NCI-H146 treated with DMSO at 0.1 percent for 48 hours (cell line): ENCODE measurements at regions not wholly inside any gene's neighbourhood (a gene's known extent, or its start where the extent isn't known, plus 50 kb on each side); places are given as distances from the start of the nearest gene placed in this dataset.

Source experiments
- DNase-seq: peaks from one replicate; lab custom pipeline; 2025; ENCODE audit not compliant: unreplicated experiment; lab: John Stamatoyannopoulos, UW

DNA sequence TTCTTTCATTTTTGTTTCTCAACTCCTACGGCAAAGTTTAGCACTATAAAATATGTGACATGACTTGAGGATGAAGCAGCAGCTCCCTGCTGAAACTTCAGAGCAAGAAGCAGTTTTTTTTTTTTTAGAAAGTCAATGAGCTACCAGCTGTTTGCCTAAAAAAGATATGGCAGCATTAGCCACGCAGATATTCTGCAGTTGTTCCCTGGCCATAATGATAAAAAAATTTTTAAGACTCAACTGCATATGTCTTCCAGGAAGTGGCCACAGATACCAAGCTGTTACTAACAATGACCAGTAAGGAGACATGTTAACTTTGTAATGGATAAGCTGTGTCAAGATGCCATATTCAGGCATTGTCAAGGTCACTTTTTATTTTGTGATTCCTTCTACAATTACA lies 319.6 kb upstream of the CDH11 start:
- DNase-seq = no peak

DNA sequence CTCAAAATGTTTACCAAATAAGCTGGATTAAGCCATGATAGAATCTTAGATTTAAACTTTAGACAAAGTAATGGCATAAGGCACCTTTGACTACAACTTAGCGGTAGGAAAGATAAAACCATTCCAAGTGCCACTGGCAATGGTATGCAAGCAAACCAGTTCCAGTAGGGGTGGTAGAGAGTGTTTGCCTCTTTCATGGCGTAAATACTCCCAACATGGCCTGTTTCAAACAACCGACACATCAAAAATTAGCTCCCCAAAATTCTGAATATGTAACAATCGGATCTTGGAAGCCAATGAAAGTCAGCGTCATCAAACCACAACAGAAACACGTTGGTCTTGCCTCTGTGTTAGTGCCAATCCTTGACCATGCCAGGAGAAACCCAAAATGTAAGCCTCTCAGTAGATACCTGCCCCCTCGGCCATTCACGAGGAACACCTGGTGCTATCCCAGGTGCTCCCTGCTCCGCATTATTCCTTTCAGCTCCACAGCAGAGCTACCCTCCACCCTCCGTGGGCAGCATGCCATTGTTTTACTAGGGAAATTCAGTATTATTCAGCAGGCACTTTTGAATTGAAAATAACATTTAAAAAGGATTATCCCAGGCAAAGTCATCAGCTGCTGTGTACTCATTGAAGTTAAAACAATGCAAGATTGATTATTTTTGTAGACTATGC lies 307.8 kb upstream of the CDH11 start:
- DNase-seq = no peak

DNA sequence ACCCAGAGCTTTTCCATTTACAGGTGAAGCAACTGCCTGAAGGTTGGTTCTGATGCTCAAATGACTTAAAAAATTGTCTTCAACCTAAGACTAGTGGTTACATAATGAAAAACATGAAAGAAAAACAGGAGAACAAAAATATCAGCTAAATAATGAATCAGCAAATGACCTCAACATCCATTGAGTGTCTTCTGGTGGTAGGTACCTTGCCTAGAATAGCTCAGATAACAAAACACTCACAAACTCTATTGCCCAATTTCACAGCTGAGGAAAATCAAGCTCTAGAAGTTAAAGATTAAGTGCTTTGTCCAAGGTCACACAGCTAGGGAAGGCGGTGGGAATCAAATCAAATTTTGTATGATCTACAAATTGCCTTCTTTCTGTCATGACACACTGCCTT lies 304.6 kb upstream of the CDH11 start:
- DNase-seq = no peak

DNA sequence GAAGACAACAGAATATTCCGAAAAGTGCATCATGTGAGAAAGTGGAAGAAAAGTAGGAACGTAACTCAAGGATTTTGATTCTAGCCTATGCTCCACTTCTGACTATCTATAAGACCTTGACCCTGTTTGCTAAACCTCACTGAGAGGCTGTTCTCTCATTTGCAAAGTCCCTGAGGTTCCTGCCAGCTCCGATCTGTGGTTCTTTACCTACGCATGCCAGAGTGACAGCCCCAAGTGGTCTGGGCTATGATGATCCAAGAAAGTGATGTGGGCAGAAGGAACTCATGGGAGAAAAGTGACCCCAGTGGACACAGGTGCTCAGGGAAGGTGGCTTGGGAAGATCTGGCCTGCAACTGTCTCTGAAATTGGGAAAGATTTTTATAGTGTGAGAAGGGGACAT lies 301.1 kb upstream of the CDH11 start:
- no peak for DNase-seq

DNA sequence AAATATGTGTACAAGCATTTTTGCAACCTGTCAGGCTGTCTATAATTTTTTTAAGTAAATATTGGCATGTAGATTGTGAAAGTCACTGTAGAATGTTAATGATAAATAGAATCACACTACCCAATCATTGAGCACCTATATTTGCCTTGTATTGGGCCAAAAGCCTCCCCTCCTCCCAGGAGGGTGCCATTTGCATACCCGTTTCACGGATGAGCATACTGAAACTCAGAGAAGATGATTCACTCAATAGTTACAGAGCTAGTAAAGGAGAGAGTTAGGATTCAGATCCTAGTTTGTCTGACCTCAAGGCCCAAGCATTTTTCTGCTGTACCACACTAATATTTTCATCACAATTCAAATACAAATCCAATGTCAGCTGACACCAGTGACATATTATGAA lies 299.7 kb upstream of the CDH11 start:
- DNase-seq = no peak

DNA sequence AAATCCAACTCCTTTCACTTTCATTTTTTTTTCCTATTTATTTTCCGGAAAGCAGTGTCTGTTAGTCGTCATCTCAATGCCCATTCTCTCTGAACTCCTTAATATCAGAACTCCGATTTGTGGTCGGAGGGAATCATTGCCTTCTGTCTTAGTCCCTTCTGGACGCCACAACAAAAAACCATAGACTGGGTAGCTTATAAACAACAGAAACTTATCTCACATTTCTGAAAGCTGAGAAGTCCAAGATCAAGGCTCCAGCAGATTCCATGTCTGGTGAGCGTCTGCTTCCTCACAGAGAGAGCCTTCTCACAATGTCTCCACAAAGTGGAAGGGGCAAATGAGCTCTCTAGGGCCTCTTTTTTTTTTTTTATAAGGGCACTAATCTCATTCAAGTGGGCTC lies 296.6 kb upstream of the CDH11 start:
- DNase-seq = no peak

DNA sequence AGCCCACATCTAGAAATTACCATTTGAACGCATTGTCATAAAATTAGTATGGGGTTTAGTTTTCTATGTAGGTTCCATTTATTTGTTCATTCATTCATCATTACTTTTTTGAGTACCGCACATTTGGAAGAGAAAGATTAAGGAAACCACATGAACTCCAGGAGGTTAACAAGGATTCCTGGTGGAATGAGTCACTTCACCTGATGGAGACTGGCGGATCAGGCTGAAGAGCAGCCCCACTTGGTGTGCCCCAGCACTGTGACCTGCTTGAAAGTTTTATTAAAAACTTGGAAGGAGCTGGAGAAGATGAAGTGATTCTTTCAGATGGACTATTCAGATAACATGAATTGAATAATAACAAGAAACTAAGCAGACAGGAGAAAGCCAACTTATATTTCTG lies 293.6 kb upstream of the CDH11 start:
- no peak for DNase-seq

DNA sequence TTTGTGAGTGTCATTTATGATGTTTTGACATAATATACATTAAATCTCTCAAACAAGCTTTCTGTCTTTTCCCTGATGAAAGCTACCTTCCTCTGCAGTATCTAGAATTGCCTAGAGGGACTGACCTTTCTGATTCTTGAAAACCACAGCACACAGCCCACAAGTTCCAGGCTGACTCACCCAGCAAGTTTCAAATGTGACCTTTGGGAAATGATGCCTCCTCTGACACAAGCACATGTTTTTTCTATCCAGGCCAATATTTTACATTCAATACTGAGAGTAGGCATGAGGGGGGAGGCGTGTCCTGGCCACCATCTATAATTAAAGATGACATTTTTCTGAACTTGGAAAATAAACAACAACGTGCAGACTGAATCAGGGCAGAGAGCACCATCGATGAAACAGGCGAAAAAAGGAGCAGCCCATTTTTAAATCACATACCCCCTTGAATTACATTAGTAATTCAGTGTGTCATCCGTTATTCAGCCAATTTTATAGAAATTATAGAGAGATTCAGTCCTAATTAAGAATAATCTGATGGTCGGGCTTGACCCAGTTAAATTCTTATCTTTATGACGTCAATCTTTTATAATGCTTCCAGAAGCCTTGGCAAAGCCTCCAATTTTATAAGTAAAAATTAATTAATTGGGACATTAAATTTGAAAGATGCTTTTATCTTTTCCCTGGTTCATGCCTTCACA lies 292.6 kb upstream of the CDH11 start:
- no peak for DNase-seq

DNA sequence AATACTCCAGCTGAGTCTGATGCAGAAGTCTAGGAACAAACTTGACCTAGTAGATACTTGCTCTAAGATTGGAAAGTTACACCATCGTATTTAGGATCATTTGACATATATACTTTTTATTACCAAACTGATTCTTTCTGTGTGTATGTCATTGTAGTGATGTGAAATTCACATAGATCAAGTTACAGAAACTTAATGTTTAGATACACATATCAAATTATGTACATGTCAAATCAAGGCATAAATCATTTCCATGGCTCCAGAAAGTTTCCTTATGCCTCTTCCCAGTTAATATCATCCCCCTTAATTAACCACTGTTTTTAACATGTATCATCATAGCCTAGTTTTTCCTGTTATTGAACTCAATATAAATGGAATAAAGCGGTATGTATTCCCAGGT lies 292.0 kb upstream of the CDH11 start:
- no peak for DNase-seq

DNA sequence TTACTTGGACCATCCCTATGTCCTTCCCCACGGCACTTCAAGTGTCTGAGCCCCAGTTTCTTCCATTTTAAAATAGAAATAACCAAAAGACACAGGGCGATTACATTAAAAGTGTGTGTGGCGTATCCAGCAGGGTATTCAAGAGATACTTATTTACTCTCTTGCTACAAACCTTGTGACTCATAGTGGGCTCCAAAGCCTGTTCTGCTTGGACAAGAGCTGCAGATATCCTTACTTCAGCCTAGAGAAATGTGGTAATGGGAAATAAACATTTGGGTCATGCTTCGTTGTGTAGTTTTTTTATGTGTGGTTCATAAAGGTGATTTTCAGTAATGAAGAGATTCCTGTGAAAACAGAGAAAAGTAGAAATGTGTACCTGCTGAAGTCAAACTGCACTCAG lies 288.9 kb upstream of the CDH11 start:
- DNase-seq = no peak

DNA sequence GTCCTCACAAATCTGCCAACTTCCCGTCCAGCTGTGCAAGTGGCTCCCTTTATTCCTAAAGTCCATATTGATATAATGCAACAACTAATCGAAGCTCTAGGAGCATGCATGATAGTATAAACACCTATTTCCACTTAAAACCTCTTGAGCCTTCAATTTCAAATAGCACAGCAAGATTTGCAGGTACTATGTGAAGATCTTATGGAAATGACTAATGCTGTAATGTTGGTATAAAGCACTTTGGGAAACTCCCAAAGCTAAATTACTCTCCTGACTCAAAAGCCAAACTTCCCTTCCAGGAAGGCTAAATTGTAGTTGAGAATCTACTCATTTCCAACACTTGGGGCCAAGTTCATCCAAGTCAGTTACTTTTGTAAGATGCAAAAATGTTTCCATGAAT lies 287.6 kb upstream of the CDH11 start:
- no peak for DNase-seq

DNA sequence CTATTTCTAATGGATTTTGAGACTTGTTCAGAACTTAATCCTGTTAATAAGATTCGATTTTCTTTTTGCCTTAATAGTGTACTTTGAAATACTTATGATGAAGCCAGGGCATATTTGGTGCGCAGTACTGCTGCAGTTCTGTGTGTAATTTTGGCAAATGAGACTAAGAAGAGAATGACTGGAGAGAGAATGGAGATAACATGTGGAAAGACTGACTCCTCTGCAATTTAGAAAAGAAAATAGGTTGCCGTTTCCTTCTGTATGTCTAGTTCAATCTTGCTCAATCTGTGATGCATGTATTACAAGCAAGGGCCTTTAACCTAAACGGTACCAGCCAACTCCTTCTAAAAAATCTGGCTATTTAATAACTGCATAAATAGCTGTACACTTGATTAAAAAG lies 285.1 kb upstream of the CDH11 start:
- DNase-seq = no peak

DNA sequence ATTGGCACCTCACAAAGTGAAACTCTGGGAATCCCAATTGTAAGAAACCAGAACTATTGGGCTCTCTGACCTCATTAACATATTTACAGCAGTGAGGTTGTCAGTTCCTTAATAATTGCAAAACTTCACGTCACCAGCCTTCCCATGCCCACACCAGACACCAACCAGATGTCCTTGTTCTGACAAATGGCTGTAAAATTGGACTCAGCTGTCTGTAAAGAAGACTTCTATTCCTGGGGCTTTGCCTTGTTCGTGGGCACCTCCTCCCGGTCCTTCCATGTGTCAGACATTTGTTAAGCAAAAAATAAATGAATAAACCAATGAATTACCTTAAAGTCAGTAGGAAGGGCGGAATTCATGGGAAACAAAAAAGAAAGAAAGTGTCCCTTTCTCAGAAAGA lies 284.3 kb upstream of the CDH11 start:
- no peak for DNase-seq

DNA sequence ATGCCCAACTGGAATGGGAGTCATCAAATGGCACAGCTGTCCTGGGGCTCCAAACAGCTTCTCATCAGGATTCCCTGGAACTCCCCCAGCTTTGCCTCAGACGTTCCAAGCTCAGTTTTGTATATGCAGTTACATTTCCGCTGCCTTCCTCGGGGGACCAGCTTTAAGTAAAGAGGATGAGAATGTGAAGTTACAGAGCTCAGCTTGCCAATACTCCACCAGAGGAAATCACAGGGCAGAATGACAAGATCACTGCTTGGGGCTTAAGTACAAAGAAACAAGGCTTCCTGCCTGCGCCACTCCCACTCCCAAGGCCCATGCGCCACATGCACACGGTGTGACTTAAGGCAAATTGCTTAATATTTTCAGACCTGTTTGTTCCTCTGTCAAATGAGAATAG lies 272.4 kb upstream of the CDH11 start:
- DNase-seq = no peak

DNA sequence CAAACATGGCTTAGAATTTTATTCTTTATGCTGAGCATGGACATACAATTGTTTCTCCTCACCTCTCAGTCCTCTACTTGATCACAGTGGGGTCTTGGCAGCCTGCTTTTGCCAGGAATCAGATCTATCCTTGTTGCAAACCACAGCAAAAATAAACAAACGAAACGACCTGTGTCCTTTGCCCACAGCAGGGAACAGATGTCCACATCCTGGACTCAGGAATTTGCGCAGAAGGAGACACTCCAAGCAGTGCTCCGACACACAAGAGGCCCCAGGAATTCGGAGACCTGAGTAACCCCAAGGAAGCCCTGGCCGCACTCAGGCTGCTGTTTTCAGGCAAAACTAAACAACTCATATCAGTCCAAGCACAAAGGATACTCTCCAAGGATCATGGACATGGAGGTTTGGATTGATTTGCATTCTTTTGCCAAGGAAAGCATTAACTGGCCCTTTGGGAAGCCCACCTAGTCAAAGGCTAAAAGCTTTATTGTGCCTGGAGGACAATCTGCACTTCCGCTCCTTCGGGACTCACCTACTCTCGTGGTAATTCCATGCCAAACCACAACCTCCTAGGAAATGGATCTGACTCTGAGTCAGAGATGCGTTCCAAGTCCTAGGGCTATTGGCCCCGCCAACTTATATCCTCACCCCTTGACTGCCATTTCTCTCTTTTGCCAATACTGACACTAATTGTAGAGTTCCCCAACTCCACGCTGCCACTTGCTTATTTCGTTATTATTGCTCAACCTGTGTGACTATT lies 271.1 kb upstream of the CDH11 start:
- DNase-seq = no peak

DNA sequence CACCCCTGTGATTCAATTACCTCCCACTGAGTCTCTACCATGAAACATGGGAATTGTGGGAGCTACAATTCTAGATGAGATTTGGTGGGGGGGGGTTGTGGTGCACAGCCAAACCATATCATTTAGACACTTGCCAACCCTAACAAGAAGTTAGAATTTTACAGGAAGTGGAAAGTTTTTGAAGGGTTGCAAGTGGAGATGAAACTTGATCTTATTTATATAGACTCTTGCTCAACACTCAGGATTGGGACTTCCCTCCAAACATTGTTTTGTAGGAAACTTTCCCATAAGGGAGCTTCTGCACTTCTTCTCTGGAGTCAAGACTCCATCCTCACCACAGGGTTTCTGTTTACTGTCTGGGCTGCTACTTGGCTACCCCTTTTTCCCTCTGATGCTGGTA lies 266.7 kb upstream of the CDH11 start:
- no peak for DNase-seq

DNA sequence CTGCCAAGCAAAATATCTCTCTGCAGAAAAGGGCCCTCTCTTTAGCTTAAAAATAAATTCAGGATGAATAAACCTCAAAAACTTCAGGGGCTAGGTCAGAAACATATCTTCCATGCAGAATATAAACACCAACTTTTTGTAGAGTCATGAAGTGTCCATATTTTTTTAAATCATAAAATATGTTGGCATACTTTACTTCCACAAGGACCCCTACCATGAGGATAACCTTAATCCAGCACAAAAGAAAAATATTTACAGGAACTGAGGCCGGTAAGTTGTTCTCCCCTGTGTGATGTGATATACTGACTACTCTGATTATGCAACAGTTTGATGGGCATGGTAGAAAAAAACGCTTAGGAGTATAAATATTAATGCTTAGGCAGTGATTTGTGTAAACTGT lies 264.8 kb upstream of the CDH11 start:
- no peak for DNase-seq

DNA sequence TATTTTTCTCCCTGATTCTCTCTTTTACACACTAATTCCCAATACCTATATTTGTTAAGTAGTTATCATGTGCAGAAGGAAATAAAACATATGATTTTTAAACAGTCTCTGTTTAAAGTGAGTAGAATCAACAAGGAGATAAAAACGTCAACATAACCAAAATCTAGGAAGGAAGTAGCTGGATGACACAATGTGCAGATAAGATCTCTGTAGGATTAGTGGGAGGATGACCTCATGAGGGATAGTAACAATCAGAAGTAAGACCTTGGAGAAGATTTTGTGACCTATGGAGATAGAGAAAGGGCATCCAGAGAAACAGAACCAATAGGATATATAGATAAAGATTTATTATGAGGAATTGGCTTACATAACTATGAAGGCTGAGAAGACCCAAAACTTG lies 262.6 kb upstream of the CDH11 start:
- no peak for DNase-seq

DNA sequence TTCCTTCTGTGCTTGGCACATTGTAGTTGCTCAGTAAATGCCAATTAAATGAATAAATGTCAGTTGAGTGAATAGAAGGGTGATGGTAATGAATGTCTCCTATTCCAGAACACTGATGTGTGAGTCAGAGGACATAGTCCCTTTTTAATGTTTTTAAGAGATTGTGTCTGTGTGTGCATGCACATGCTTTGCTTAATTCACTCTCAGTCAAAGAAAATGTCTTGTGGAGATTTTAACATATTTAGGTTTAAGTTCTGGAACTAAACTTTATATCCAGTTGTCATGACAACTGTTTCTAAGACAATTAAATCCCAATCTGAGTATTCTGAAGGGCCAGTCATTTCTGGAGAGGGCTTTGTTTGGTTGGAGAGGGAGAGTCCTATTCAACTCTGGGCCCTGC lies 255.3 kb upstream of the CDH11 start:
- DNase-seq = no peak

DNA sequence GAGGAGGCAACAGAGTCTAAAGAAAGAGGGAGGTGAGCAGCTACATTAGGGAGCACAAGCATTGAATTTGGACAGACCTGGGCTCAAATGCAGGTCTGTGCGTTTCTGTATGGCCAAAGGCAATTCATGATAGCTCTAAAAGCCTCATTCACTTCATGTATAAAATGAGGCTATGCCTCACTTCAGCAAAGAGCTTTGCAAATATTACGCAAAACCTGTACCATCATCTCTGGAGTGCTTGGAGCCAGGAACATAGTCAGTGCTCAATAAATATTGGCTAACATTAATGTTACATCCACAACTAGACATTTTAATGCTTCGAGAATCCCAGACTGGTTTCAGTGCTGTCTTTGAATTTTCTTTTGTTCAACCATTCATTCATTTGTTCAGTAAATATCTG lies 254.7 kb upstream of the CDH11 start:
- no peak for DNase-seq

DNA sequence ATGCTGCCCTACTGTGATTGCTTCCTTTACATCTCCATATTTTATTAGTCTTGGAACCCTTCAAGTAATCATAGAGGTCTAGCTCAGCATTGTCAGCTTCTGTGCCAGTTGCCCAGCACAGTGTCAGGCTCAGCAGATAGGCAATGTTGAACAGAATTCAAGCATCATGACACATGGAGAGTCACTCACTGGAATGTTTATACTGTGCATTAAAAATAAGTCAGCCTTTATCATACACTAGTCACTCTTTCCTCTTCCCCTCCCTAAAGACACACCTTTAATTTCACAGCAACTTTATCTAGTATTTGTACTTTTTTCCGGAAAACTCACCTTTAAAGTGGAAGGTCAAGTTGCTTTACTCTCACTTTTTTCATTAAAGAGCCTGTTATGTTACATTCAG lies 253.8 kb upstream of the CDH11 start:
- DNase-seq = no peak

DNA sequence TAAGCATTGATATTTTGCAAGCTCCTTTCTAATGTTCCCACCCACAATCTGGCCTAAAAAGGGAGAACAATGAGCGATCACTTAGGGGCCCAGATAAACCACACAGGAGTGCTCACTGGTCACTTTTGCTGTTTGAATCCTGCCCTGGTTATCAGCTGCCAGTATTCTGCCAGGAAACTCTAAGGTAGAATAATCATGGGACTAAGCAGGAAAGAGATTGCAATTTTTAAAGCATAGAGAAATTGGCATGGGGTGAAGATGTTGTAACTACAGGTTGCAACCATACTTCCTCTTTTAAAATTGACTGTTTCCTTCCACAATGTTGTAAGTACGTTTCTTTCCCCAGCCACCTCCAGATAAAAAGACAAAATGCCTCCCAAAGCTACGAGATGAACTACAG lies 251.2 kb upstream of the CDH11 start:
- no peak for DNase-seq
